HEK293 (cell line): ENCODE measurements at regions not wholly inside any gene's neighbourhood (a gene's known extent, or its start where the extent isn't known, plus 50 kb on each side); places are given as distances from the start of the nearest gene placed in this dataset.

Source experiments
- CTCF ChIA-PET: fragments of 350-600 bp; formaldehyde crosslinking; extraction: SDS; loops from one replicate; lab custom pipeline; 2021; ENCODE audit warnings: antibody characterized with exemption; lab: Yijun Ruan, JAX
- POLR2A ChIA-PET: fragments of 300-600 bp; formaldehyde crosslinking; extraction: SDS; loops from one replicate; lab custom pipeline; 2020; ENCODE audit warnings: antibody characterized with exemption, inconsistent platforms; lab: Yijun Ruan, JAX
- H3K27ac ChIP-seq: fragments of 200-500 bp; sonication (Bioruptor generic); 2 replicates; pipeline ENCODE4 v1.5.1; 2014; ENCODE audit warnings: low read depth, low read length, control low read depth, inconsistent platforms; ENCODE audit errors: extremely low read depth
- H3K36me3 ChIP-seq, 2 experiments: fragments of 200-500 bp in 1 of 2; sonication (Bioruptor generic) in 1 of 2; 1 replicate in 1 of 2; 2 replicates in 1 of 2; pipeline ENCODE4 v1.5.1; 2014 to 2017; ENCODE audit warnings: inconsistent platforms in 2 of 2, low read length in 2 of 2; ENCODE audit not compliant: control insufficient read depth in 2 of 2, insufficient read depth in 1 of 2
- H3K4me1 ChIP-seq: fragments of 200-500 bp; sonication (Bioruptor generic); 2 replicates; pipeline ENCODE4 v1.5.1; 2014; ENCODE audit warnings: mild to moderate bottlenecking, low read length, inconsistent platforms; ENCODE audit not compliant: control insufficient read depth, insufficient read depth
- H3K4me3 ChIP-seq: 2 replicates; pipeline ENCODE4 v1.5.1; 2011; ENCODE audit warnings: low read depth, mild to moderate bottlenecking, control low read depth, low read length, moderate library complexity
- H3K9me3 ChIP-seq: fragments of 200-500 bp; sonication (Bioruptor generic); 2 replicates; pipeline ENCODE4 v1.5.1; 2014; ENCODE audit warnings: low read depth, low read length, inconsistent platforms; ENCODE audit not compliant: control insufficient read depth, insufficient read depth
- EGR2 ChIP-seq: fragments of 450-650 bp; formaldehyde crosslinking; IDR thresholded peaks from 2 replicates; pipeline ENCODE4 v1.5.1; 2016; ENCODE audit warnings: low read depth, missing biosample characterization, missing genetic modification characterization
- GLIS2 ChIP-seq: fragments of 450-650 bp; formaldehyde crosslinking; IDR thresholded peaks from 2 replicates; pipeline ENCODE4 v1.5.1; 2016; ENCODE audit warnings: missing biosample characterization, missing genetic modification characterization
- INSM2 ChIP-seq: fragments of 450-650 bp; formaldehyde crosslinking; IDR thresholded peaks from 2 replicates; pipeline ENCODE4 v1.5.1; 2016; ENCODE audit warnings: missing biosample characterization, missing genetic modification characterization
- OSR2 ChIP-seq: fragments of 450-650 bp; formaldehyde crosslinking; IDR thresholded peaks from 2 replicates; pipeline ENCODE4 v1.5.1; 2016; ENCODE audit warnings: missing biosample characterization, missing genetic modification characterization
- PATZ1 ChIP-seq: fragments of 450-650 bp; formaldehyde crosslinking; IDR thresholded peaks from 2 replicates; pipeline ENCODE4 v1.5.1; 2016; ENCODE audit warnings: missing biosample characterization, missing genetic modification characterization
- REPIN1 ChIP-seq: fragments of 450-650 bp; formaldehyde crosslinking; IDR thresholded peaks from 2 replicates; pipeline ENCODE4 v1.5.1; 2017; ENCODE audit warnings: missing biosample characterization, missing genetic modification characterization, low read depth
- SALL2 ChIP-seq: fragments of 450-650 bp; formaldehyde crosslinking; IDR thresholded peaks from 2 replicates; pipeline ENCODE4 v1.5.0; 2017; ENCODE audit warnings: missing biosample characterization, mild to moderate bottlenecking, missing genetic modification characterization, borderline replicate concordance
- TRIM28 ChIP-seq: IDR thresholded peaks from 2 replicates; pipeline ENCODE4 v1.6.1; 2011; ENCODE audit warnings: low read length, control low read depth, borderline replicate concordance
- ZBTB26 ChIP-seq: fragments of 450-650 bp; formaldehyde crosslinking; optimal IDR thresholded peaks from 2 replicates; pipeline ENCODE3; 2016; ENCODE audit warnings: missing biosample characterization, mild to moderate bottlenecking, missing genetic modification characterization
- ZBTB8A ChIP-seq: fragments of 450-650 bp; formaldehyde crosslinking; IDR thresholded peaks from 2 replicates; pipeline ENCODE4 v1.5.1; 2016; ENCODE audit warnings: missing biosample characterization, missing genetic modification characterization
- ZFP41 ChIP-seq: fragments of 450-650 bp; formaldehyde crosslinking; IDR thresholded peaks from 2 replicates; pipeline ENCODE4 v1.5.1; 2016; ENCODE audit warnings: missing biosample characterization, missing genetic modification characterization, borderline replicate concordance
- ZNF169 ChIP-seq: fragments of 450-650 bp; formaldehyde crosslinking; IDR thresholded peaks from 2 replicates; pipeline ENCODE4 v1.5.1; 2016; ENCODE audit warnings: missing biosample characterization, missing genetic modification characterization
- ZNF354C ChIP-seq: fragments of 450-650 bp; formaldehyde crosslinking; IDR thresholded peaks from 2 replicates; pipeline ENCODE4 v1.5.1; 2016; ENCODE audit warnings: missing biosample characterization, missing genetic modification characterization, low read depth, borderline replicate concordance
- ZNF747 ChIP-seq: fragments of 450-650 bp; formaldehyde crosslinking; IDR thresholded peaks from 2 replicates; pipeline ENCODE4 v1.5.1; 2016; ENCODE audit warnings: missing biosample characterization, missing genetic modification characterization
- TF ChIP-seq, protein P1 (sequence below): fragments of 450-650 bp; formaldehyde crosslinking; IDR thresholded peaks from 2 replicates; pipeline ENCODE4 v1.5.1; 2016; ENCODE audit warnings: missing biosample characterization, missing genetic modification characterization, borderline replicate concordance
- TF ChIP-seq, protein P2 (sequence below): fragments of 450-650 bp; formaldehyde crosslinking; IDR thresholded peaks from 2 replicates; pipeline ENCODE4 v1.5.1; 2016; ENCODE audit warnings: missing biosample characterization, missing genetic modification characterization
- TF ChIP-seq, protein P3 (sequence below): fragments of 450-650 bp; formaldehyde crosslinking; IDR thresholded peaks from 2 replicates; pipeline ENCODE4 v1.5.1; 2017; ENCODE audit warnings: missing biosample characterization, missing genetic modification characterization
- TF ChIP-seq, protein P4 (sequence below): fragments of 450-650 bp; formaldehyde crosslinking; IDR thresholded peaks from 2 replicates; pipeline ENCODE4 v1.5.1; 2016; ENCODE audit warnings: missing biosample characterization, missing genetic modification characterization

GRCh38 chr6:156700440-156701057, 76.6 kb upstream of the ARID1B start:
- Histone ChIP-seq H3K4me3 (no peak overlapping the region), H3K9me3 (no peaks in the 10 kb centered on the region), H3K36me3 (no peaks in the 10 kb centered on the region), H3K27ac (no peak overlapping the region), H3K4me1 (no peaks in the 10 kb centered on the region)
- CTCF ChIA-PET = interaction anchor here (1.4 kb wide), 1 partner anchor 52 kb away, joined by 3 read pairs; no protein-coding TSS in a partner anchor
- TF ChIP-seq, protein P1, sequence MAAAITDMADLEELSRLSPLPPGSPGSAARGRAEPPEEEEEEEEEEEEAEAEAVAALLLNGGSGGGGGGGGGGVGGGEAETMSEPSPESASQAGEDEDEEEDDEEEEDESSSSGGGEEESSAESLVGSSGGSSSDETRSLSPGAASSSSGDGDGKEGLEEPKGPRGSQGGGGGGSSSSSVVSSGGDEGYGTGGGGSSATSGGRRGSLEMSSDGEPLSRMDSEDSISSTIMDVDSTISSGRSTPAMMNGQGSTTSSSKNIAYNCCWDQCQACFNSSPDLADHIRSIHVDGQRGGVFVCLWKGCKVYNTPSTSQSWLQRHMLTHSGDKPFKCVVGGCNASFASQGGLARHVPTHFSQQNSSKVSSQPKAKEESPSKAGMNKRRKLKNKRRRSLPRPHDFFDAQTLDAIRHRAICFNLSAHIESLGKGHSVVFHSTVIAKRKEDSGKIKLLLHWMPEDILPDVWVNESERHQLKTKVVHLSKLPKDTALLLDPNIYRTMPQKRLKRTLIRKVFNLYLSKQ (tag by site-specific recombination) = no peak
- TF ChIP-seq ZNF354C (no peak), OSR2 (no peak)
- POLR2A ChIA-PET = no interaction called here

DNA sequence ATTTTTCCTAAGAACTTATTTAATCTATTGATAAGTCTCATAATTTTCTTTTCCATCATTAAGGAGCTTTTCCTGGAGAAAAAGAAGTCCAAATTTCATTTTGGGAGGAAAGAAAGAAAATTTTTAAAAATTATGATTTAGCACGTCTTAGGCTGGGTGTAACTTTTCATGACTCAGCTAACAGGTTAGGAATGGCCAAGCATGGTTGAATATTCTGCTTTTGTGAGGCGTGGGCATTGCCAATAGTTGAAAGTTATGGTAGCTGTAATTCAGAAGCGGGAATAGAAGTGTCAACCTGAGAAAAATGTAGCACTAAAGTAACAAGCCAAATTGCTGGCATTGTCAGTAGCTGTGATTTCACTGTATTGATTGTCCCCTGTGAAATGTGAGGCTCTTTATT, 77.2 kb upstream of the ARID1B start:
- TF ChIP-seq, protein P1 (tag by site-specific recombination) = no peak
- TF ChIP-seq, protein P2, sequence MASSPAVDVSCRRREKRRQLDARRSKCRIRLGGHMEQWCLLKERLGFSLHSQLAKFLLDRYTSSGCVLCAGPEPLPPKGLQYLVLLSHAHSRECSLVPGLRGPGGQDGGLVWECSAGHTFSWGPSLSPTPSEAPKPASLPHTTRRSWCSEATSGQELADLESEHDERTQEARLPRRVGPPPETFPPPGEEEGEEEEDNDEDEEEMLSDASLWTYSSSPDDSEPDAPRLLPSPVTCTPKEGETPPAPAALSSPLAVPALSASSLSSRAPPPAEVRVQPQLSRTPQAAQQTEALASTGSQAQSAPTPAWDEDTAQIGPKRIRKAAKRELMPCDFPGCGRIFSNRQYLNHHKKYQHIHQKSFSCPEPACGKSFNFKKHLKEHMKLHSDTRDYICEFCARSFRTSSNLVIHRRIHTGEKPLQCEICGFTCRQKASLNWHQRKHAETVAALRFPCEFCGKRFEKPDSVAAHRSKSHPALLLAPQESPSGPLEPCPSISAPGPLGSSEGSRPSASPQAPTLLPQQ = no peak
- TF ChIP-seq ZNF747 (tag by site-specific recombination) (no peak), SALL2 (tag by site-specific recombination) (no peak), OSR2 (no peak), TRIM28 (no peak), INSM2 (tag by site-specific recombination) (no peak), REPIN1 (tag by site-specific recombination) (no peak), ZBTB8A (tag by site-specific recombination) (no peak), GLIS2 (tag by site-specific recombination) (no peak), ZBTB26 (no peak), ZFP41 (tag by site-specific recombination) (no peak), PATZ1 (tag by site-specific recombination) (no peak), ZNF169 (tag by site-specific recombination) (no peak), EGR2 (no peak)
- TF ChIP-seq, protein P3, sequence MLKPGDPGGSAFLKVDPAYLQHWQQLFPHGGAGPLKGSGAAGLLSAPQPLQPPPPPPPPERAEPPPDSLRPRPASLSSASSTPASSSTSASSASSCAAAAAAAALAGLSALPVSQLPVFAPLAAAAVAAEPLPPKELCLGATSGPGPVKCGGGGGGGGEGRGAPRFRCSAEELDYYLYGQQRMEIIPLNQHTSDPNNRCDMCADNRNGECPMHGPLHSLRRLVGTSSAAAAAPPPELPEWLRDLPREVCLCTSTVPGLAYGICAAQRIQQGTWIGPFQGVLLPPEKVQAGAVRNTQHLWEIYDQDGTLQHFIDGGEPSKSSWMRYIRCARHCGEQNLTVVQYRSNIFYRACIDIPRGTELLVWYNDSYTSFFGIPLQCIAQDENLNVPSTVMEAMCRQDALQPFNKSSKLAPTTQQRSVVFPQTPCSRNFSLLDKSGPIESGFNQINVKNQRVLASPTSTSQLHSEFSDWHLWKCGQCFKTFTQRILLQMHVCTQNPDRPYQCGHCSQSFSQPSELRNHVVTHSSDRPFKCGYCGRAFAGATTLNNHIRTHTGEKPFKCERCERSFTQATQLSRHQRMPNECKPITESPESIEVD (tag by site-specific recombination) = no peak
- TF ChIP-seq, protein P4, sequence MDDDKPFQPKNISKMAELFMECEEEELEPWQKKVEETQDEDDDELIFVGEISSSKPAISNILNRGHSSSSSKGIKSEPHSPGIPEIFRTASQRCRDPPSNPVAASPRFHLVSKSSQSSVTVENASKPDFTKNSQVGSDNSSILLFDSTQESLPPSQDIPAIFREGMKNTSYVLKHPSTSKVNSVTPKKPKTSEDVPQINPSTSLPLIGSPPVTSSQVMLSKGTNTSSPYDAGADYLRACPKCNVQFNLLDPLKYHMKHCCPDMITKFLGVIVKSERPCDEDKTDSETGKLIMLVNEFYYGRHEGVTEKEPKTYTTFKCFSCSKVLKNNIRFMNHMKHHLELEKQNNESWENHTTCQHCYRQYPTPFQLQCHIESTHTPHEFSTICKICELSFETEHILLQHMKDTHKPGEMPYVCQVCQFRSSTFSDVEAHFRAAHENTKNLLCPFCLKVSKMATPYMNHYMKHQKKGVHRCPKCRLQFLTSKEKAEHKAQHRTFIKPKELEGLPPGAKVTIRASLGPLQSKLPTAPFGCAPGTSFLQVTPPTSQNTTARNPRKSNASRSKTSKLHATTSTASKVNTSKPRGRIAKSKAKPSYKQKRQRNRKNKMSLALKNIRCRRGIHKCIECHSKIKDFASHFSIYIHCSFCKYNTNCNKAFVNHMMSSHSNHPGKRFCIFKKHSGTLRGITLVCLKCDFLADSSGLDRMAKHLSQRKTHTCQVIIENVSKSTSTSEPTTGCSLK (tag by site-specific recombination) = no peak
- no peaks in the 10 kb centered on the region for H3K9me3 ChIP-seq
- no peak overlapping the region for H3K27ac ChIP-seq
- no peaks in the 10 kb centered on the region for H3K4me1 ChIP-seq
- CTCF ChIA-PET = interaction anchor here (1.4 kb wide), 1 partner anchor 53 kb away, joined by 3 read pairs; no protein-coding TSS in a partner anchor
- POLR2A ChIA-PET = no interaction called here
- no peak overlapping the region for H3K4me3 ChIP-seq
- no peaks in the 10 kb centered on the region for H3K36me3 ChIP-seq
